NCI-H510A treated with DMSO at 0.1 percent for 48 hours (cell line): ENCODE measurements at regions not wholly inside any gene's neighbourhood (a gene's known extent, or its start where the extent isn't known, plus 50 kb on each side); places are given as distances from the start of the nearest gene placed in this dataset.

Experiments used
- DNase-seq: peaks from one replicate; lab custom pipeline; 2025; lab: John Stamatoyannopoulos, UW

GRCh38 chr14:66421990-66422946 is 63.9 kb upstream of the CCDC196 start:
- DNase-seq = no peak

- no peak for DNase-seq
Measured at GRCh38 chr14:66425402-66425801, 60.8 kb upstream of the CCDC196 start.

GRCh38 chr14:66426451-66426850 is 59.7 kb upstream of the CCDC196 start:
- DNase-seq = no peak

GRCh38 chr14:66432334-66432733 is 53.8 kb upstream of the CCDC196 start:
- no peak for DNase-seq

GRCh38 chr14:66434464-66434863 is 51.7 kb upstream of the CCDC196 start:
- DNase-seq = no peak

GRCh38 chr14:66435683-66436082 is 50.5 kb upstream of the CCDC196 start:
- no peak for DNase-seq
